ENCODE measurements at regions not wholly inside any gene's neighbourhood (a gene's known extent, or its start where the extent isn't known, plus 50 kb on each side); places are given as distances from the start of the nearest gene placed in this dataset.
A peak's percentile ranks its signal among the peaks of the same experiment; 100 is the strongest.

GRCh38 chr14:26199590-26200370 lies 398.1 kb downstream of the NOVA1 start:
- peak; percentile 39 for DNase-seq

DNA sequence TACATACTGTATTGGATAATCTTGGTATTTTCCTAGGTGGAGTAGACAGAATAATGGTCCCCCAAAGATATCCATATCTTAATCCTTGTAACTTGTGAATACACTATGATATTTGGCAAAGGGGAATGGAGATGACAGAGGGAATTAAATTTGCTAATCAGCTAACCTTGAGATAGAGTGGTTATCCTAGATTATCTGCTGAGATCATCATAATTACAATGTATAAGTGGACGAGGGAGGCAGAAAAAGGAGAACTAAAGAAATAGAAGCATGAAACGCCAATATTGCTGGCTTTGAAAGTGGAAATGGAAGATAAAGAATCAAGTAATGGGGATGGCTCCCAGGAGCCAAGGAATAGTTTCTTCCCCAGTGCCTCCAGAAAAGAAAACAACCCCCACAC lies 398.7 kb downstream of the NOVA1 start:
- DNase-seq, result no peak

GRCh38 chr14:26194816-26195215 lies 403.0 kb downstream of the NOVA1 start:
- no peak for DNase-seq

- DNase-seq, result no peak
Measured at GRCh38 chr14:26191671-26192070, 406.2 kb downstream of the NOVA1 start.

DNA sequence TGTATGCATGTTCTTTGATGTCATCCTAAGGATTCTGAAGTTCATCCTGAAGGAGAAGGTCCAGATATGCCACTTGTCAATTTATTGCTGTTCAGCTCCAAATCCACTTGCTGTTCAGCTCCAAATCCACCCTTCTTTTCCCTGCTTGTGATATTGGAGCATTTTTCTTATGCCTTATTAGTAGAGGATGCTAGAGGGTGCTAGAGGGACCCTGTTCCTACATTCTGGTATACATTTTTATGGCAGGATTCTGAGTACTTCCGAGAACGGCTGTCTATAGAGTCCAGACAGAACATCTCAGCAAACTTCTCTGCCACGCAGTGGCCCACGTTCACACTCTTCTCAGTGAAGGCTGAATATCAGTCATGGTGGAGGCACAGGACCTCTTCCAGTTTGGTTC lies 406.7 kb downstream of the NOVA1 start:
- DNase-seq, result no peak

DNA sequence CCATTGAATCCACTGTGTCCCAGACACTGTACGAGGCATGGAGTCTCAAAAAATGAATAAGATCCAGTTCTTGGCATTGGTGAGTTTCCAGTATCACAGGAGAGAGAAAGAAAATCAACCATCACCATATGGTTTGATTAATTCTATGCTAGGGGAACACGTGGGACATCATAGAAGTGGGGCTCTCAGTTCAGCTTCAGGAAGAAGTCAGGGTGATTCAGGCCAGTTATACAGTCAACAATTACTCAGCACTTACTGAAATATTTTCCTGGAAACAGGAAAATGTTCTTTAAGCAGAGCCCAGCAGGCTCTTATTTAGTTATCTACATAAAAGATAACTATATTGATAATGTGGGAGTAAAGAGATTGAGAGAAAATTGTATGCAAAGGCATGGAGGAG lies 407.2 kb downstream of the NOVA1 start:
- no peak for DNase-seq

DNA sequence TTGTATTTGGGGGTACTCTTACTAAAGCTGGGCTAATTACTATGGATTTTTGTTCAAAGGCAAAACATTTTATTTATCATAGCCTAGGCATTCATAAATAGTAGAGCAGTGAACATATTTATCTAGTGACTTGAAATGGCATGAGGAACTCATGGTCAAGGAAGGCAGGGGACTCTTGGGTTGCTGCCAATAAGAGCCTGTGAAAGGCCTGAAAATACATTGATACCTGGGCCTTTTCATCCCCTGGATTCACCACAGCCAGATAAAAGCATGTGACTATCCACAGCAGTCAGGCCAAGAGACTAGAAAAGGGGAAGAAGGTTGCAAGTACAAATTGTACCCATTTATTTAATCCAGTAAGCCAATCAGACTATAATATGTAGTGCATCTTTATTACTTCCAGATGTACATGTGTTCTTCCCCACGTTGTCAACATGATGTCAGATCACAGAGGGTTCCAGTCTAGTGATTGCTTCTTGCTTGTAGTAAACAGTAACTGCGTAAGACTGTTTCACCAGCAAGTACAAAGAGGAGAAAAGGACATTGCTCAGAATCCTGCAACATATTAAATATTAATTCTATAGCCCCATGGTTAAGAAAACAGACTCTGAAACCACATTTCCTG lies 409.7 kb downstream of the NOVA1 start:
- no peak for DNase-seq

- DNase-seq, result no peak
Measured at GRCh38 chr14:26180221-26180620, 417.6 kb downstream of the NOVA1 start.

GRCh38 chr14:26175658-26176057 lies 422.2 kb downstream of the NOVA1 start:
- DNase-seq, result no peak

GRCh38 chr14:26174395-26174794 lies 423.4 kb downstream of the NOVA1 start:
- no peak for DNase-seq

DNA sequence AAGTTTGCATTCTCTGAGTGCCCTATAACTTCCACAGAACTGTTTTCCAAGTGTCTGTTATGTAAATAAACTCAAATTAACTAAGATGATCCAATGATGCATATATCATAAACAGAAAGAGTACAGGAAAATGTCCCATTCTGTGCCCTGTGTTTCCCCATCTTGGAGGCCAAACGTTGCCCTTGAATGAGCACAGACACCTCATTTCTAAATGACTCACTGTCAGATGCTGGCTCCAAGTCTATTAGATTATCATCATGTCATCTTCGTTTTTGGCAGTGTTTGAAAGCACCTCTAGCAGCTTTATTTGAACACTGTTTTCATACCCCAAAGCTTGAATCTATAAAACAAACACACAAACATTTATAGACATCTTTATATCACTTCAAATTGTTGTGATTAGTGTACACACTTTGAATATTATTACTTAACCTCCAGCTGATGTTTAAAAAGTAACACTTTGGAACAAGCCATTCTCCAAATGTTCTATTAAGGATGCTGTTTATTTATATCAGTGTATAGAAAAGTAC lies 424.2 kb downstream of the NOVA1 start:
- DNase-seq, result no peak

GRCh38 chr14:26172396-26172795 lies 425.4 kb downstream of the NOVA1 start:
- DNase-seq, result no peak

DNA sequence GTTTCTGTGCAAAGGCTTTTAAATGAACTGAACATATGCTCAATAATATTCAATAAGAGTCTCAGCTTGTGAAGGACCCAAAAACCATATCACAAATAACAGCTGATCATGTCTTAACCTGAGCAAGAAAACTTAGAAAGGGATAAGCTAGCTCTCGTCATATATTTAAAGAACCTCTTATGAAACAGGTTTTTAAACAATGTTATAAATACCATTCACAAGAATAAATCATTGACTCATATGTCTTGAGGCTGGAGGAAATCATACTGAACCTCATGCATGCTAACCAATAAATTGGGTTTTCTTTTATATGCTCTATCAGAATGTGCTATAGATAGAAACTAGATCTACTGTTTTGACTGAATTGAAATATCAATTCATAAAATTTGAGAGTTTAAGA lies 426.9 kb downstream of the NOVA1 start:
- no peak for DNase-seq

- DNase-seq, result no peak
Measured at GRCh38 chr14:26163761-26164160, 434.1 kb downstream of the NOVA1 start.

DNA sequence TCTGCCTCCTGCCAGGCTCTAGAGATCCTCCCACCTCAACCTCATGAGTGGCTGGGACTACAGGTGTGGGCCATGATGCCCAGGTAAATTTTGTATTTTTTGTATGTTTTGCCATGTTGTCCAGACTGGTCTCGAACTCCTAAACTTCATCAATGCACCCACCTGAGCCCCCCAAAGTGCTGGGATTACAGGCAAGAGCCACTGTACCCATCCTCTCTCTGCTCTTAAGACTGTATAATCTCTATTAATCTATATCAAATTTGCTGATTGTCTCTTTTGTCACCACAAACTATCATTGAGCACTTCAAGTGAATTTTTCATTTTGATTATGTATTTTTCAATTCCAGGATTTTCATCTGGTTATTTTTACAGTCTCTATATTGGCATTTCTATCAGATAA lies 440.3 kb downstream of the NOVA1 start:
- no peak for DNase-seq

GRCh38 chr14:26143057-26143456 lies 454.8 kb downstream of the NOVA1 start:
- DNase-seq, result no peak

DNA sequence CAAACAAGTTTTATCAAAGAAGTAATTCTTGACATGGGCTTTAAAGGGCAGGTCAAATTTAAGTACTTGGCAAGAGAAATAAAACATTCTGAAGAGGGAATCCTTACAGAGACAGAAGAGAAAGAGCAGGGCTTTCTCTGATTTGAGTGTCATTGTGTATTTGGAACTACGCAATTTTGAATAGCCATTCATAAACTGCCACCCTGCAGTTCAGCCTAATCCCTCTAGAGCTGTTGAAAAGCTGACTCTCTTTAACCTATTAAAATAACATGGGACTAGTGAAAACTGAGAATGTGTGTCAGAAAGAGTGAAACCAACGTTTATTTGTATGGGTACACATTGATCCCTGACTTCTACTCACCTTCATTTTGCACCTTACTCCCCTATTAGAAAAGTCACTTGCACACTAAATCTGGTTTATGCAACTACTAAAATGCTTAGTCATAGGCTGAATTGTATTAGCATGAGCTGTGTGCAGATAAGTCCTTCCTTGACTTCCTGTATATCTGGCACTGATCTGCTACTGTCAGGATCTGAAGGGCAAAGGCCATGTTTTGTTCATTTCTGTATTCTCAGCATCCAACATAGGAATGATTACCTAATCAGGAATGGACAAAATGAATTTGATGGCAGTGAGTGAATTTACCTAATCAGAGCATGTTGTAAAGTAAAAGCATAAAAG lies 458.9 kb downstream of the NOVA1 start:
- DNase-seq, result no peak

DNA sequence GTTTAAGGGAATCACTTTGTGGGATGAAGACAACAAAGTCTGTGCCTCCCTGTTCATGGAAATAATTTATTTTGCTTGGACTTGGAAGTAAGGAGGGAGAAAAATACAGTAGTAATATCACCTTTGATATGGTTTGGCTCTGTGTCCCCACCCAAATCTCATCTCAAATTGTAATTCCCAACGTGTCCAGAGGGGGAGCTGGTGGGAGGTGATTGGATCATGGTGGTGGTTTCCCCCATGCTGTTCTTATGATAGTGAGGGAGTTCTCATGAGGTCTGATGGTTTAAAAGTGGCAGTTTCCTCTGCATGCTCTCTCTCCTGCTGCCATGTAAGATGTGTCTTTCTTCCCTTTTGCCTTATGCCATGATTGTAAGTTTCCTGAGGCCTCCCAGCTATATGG lies 460.7 kb downstream of the NOVA1 start:
- no peak for DNase-seq

DNA sequence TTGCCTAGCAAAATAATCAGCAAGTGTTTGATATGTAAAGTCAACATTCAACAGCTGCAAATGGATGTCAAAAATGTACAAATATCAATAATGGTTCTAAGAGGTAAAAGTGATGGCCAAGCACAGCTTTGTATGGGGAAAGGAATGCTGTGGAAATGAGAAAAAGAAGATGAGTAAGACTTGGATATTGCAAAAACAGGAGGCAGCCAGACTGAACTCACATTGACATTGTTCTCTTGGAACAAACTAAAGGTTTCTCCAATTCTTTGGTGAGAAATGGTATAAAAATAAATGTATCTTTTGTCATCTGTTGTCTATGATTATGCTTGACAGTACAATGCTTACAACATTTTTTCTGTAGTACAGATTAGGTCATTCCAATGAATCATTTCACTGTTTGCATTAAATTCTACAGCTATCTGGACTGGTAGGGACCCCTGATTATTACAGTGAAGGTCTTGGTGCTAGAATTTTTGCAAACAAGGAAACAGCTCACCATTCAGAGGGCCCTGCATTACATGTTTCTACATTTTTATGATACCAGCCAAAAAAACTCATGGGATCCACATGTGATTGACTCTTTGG lies 465.7 kb downstream of the NOVA1 start:
- DNase-seq, result no peak

DNA sequence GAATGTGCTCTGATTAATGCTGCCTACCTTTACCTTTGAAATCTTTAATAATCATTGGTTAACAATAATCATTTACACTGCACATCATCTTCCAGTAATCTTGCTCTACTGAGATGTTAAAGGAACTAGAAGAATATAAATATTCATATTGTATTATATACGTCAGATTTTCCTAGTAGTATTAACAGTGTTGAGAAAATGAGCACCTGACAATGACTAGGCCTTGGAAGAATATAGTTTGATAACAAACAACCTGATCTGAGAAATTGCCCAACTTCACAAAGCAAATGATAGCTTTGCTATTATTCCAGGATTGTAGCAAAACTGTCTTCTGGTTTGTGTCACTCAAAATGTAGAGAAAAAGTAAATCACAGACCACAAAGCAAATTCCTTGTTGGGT lies 467.1 kb downstream of the NOVA1 start:
- no peak for DNase-seq

GRCh38 chr14:26128931-26129671 lies 468.7 kb downstream of the NOVA1 start:
- peak; percentile 13 for DNase-seq

GRCh38 chr14:26124896-26125438 lies 472.9 kb downstream of the NOVA1 start:
- DNase-seq, result no peak
